SK-N-SH treated with all-trans-retinoic acid at 6 μM for 48 hours (cell line): ENCODE measurements at regions not wholly inside any gene's neighbourhood (a gene's known extent, or its start where the extent isn't known, plus 50 kb on each side); places are given as distances from the start of the nearest gene placed in this dataset.
"Not testable (repeated sequence)": the region's sequence is repeated elsewhere in the genome, so short reads cannot be mapped to it uniquely, and the experiment has no call there.

ENCODE experiments used
- ATAC-seq: fragments of 200-7000 bp; cut with Tn5 transposase; 3 replicates; pipeline ENCODE4 v1.9.1; 2020; ENCODE audit warnings: mild to moderate bottlenecking, moderate library complexity

- ATAC-seq, result not testable (repeated sequence)
Measured at GRCh38 chr10:133785846-133786602, 159.4 kb upstream of the FRG2B start.

DNA sequence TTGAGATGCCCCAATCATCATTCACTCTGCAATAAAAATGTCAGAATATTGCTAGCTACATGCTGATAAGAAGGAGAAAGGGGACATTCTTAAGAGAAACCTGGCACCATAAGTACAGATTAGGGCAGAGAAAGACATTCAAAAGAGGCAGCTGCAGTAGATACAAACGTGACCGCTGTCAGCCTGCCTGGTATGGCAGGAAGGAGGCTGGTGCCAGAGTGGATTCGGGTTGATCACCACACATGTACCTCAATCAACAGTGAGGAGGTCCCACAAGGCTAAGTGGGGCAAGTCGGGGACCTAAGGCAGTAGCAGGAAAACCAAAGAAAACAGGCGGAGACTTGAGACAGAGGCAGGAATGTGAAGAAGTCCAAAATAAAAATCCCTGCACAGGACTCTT is 158.6 kb upstream of the FRG2B start:
- ATAC-seq, result not testable (repeated sequence)

GRCh38 chr10:133765308-133765707 is 138.7 kb upstream of the FRG2B start:
- ATAC-seq, result not testable (repeated sequence)

- ATAC-seq, result not testable (repeated sequence)
Measured at GRCh38 chr10:133764823-133765209, 138.2 kb upstream of the FRG2B start.

DNA sequence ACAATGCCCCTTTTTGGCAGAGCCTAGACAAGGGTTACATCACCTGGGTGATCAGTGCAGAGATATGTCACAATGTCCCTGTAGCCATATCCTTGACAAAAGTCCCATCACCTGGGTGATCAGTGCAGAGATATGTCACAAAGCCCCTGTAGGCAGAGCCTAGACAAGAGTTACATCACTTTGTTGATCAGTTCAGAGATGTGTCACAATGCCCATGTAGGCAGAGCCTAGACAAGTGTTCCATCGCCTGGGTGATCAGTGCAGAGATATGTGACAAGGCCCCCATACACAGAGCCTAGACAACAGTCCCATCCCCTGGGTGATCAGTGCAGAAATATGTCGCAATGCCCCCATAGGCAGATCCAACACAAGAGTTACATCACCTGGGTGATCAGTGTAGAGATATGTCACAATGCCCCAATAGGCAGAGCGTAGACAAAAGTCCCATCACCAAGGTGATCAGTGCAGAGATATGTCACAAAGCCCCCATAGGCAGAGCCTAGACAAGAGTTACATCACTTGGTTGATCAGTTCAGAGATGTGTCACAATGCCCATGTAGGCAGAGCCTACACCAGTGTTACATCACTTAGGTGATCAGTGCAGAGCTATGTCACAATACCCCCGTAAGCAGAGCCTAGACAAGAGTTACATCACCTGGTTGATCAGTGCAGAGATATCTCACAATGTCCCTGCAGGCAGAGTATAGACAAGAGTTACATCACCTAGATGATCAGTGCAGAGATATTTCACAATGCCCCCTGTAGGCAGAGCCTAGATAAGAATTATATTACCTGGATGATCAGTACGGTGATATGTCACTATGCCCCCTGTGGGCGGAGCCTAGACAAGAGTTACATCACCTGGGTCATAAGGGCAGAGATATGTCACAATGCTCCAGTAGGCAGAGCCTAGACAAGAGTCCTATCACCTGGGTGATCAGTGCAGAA is 137.6 kb upstream of the FRG2B start:
- not testable (repeated sequence) for ATAC-seq

DNA sequence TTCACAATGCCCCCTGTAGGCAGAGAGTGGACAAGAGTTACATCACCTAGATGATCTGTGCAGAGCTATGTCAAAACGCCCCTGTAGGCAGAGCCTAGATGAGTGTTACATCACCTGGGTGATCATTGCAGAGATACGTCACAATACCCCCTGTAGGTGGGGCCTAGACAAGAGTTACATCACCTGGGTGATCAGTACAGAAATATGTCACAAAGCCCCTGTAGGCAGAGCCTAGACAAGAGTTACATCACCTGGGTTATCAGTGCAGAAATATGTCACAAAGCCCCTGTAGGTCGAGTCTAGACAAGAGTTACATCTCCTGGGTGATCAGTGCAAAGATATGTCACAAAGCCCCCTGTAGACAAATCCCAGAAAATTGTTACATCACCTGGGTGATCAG is 136.6 kb upstream of the FRG2B start:
- peak; percentile 44; the same call in 2 of the 3 replicates for ATAC-seq

DNA sequence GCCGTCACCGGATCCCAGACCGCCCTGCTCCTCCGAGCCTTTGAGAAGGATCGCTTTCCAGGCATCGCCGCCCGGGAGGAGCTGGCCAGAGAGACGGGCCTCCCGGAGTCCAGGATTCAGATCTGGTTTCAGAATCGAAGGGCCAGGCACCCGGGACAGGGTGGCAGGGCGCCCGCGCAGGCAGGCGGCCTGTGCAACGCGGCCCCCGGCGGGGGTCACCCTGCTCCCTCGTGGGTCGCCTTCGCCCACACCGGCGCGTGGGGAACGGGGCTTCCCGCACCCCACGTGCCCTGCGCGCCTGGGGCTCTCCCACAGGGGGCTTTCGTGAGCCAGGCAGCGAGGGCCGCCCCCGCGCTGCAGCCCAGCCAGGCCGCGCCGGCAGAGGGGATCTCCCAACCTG is 127.0 kb upstream of the FRG2B start:
- ATAC-seq, result peak; percentile 61; the same call in 2 of the 3 replicates
